Testis (tissue), 2 donors: ENCODE measurements at regions not wholly inside any gene's neighbourhood (a gene's known extent, or its start where the extent isn't known, plus 50 kb on each side); places are given as distances from the start of the nearest gene placed in this dataset.

Experiments used
- CTCF ChIP-seq, 3 experiments: fragments of 450-650 bp in 2 of 3; fragments of 200-600 bp in 1 of 3; sonication (generic) in 1 of 3; IDR thresholded peaks; one replicate each; pipeline ENCODE4 v1.5.1; 2016 to 2019; ENCODE audit warnings: antibody characterized with exemption in 3 of 3, mild to moderate bottlenecking in 2 of 3, moderate library complexity in 1 of 3
- POLR2A ChIP-seq: fragments of 450-650 bp; IDR thresholded peaks from one replicate; pipeline ENCODE4 v1.6.1; 2017; ENCODE audit warnings: antibody characterized with exemption, mild to moderate bottlenecking, moderate library complexity

- TF ChIP-seq CTCF (IDR thresholded peaks at IDR 0.05) (no peak), POLR2A (no peak)
Measured at GRCh38 chr19:28553005-28553404, 659.9 kb downstream of the UQCRFS1 start.
